Stimulated activated CD8-positive, alpha-beta memory T cell treated with anti-CD3 and anti-CD28 coated beads, Interleukin-12 subunit alpha, Interleukin-12 subunit beta, amount 100 ng/mL, for 1 hour (primary cell): ENCODE measurements at regions not wholly inside any gene's neighbourhood (a gene's known extent, or its start where the extent isn't known, plus 50 kb on each side); places are given as distances from the start of the nearest gene placed in this dataset.

ENCODE experiments used
- DNase-seq: peaks from one replicate; pipeline ENCODE4 v3.0.0-alpha.2; 2020; ENCODE audit warnings: low read depth

DNA sequence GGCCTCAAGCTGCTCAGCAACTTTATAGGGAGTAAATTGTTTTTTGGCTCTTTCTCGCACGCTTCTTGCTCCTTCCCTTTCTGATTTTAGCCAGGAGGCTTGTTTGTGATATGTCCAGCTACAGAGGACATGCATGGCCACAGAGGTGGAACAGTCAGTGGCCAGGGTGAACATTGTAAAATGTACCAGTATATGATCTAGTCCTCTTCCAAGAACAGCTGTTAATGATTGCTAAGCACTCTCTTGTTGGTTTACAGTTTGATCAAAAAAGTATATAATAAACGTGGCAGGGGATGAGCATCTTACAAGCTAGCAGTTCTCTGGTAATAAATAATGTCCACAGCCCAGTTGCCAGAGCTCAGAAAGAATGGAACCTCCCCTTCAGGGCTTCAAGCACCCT lies 461.7 kb upstream of the DYNLRB2 start:
- no peak for DNase-seq

DNA sequence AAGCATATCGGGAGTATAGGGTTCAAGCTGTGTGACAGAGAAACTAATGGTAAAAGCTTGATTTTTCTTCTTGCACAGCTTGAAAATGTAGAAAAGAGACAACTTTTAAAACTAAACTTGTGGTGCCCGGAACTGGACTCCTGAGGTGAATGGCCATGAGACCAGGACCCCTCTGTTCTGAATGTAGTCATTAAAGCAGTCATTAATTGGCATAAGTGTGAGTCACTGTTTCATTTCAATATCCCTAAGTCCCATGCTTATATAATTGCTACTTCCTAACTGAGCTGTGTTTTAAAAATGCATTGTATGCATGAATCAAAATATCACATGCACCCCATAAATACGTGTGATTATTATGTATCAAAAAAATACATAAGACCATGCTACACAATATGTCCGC lies 463.1 kb upstream of the DYNLRB2 start:
- DNase-seq: no peak

GRCh38 chr16:80074329-80074728 lies 466.5 kb upstream of the DYNLRB2 start:
- no peak for DNase-seq

DNA sequence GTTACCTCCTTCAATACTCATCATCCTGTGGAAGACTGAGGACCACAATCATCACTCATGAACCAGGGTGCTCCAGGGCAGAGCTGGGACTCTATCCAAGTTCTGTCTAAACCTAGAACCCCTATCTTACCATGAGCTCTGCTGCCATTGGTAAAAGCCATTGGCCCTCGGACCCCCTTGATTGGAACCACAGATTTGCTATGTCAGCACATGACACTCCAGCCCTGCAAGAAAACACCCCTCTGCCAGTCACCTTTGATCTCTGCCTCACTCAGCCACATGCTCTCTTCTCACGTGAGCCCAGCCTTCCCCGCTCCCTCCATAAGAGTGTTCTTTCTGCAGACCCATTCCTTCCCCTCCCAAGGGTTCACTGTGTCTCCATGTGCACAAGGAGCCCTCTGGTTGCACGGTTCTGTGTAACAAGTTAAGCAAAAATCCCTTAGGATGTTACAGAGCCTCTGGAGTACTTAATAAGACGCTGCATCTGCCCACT lies 468.8 kb upstream of the DYNLRB2 start:
- DNase-seq: no peak

DNA sequence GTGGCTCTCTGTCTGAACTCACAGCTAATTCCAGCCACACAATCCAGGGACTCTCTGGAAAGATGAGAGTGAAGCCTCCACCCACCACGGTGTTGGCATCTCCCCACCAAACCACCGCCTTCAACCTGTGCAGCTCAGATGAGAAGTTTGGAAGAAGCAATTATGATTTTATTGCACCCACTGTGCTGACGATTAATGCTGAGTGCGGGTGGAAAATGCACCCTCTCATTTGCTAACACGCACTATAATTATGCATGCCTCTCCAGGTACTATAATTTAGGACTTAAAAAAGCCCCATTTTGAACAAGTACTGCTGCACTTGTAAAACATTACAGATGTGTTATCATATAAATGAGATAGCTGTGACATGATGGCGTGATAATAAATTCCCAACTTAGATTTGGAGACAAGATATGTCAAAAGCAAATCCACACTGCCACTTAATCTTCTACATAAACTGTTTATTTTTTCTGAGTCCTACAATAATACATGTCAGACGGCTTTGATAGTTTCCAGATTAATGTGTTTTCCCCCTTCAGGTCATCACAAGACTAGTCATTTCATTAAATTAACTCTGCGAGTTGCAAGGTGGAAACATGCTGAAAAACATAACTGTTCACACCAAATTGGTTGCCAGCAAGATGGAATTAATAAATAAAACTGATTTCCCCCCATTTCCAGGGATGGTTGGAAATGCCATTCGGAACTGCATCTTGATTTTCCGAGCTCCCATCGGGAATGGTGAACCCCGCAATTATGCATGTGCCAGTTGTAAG lies 466.5 kb upstream of the MAF start:
- DNase-seq: no peak

- DNase-seq: no peak
Measured at GRCh38 chr16:80065541-80065940, 465.0 kb upstream of the MAF start.

GRCh38 chr16:80063713-80064069 lies 463.2 kb upstream of the MAF start:
- no peak for DNase-seq

DNA sequence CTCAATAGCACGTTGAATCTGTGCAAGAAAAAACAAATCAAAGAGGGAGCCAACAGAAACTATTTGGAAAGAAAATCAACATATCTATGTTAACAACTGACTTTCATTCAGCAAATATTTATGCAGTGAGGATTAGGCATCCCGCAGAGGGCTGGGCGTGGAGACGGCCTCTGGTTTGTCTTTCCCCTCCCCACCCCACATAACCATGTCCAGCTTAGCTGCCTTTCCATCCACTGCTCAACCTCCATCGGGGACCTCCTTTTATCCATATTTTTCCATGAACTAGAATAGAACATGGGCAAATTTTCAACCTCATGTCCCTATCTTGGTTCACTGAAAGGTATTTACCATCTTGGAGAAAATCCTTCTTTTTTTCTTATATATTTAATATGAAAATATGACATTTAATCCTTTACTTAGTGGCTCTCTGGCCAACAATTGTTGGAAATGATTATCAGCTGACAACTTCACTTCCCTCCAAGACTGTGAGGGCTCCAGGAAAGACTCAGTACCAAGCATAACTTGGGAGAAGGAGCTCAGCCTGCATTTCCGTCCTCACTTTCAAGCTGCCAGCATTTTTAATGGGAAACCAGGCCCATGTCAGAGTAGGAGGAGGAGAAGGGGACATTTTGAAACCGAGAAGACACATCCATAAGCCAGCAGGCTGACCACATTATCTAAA lies 462.6 kb upstream of the MAF start:
- no peak for DNase-seq

DNA sequence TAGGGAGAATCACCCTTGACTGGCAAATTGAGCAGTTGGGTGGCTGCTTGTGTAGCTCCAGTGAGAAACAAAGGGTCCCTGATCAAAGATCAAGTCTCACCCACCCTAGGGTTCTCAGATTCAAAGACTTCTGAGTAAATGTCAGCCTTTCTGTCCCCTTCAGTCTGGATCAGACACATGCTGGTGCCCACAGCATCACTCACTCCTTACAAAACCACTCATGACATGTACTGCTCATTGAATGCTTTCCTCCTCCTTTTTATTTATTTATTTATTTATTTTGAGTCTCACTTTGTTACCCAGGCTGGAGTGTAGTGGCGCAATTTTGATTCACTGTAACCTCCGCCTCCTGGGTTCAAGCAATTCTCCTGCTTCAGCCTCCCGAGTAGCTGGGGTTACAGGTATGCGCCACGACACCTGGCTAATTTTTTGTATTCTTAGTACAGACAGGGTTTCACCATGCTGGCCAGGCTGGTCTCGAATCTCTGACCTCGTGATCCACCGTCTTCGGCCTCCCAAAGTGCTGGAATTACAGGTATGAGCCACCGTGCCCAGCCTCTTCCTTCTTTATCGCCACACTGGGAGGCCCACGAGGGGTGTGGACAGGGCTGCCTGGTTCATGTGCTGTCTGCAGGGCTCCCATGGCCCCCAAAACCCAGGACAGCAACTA lies 462.0 kb upstream of the MAF start:
- DNase-seq: no peak

- DNase-seq: no peak
Measured at GRCh38 chr16:80060470-80060869, 459.9 kb upstream of the MAF start.

DNA sequence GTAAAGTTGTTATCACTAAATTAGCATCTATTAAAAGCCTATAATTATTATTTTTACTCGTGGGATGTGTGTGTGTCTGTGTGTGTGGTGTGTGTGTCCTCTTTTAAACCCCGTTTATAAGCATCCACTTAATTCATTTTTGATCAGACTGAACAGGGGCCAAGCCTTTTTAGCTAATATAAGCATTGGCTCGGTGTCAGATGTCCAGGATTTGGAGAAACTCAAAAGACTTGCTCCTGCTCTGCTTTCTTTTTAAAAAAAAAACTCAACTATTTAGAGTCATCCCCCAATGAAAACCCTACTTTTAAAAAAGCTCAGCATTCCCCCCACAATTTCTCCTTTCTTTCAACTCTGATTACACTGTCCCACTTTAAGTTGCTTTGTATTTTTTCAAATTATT lies 459.3 kb upstream of the MAF start:
- DNase-seq: no peak

DNA sequence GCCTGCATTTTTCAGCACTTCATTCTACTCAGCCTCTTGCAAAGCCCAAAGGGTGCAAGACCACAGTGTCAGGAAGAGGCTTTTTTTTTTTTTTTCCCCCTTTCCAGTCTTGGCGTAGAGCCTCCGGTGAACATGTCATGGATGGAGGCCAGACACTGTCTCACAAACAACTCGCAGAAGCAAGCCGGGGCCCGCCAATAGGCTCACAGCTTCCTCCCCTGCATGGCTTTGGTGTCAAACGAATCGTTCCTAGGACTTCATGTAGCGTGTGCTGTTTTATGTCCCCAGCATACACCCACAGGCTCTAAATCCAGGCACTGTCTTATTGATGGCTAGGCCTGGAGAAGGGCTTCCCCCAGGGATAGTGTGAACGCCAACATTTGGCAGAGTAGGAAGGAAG lies 457.7 kb upstream of the MAF start:
- no peak for DNase-seq

- no peak for DNase-seq
Measured at GRCh38 chr16:80056324-80056723, 455.8 kb upstream of the MAF start.

DNA sequence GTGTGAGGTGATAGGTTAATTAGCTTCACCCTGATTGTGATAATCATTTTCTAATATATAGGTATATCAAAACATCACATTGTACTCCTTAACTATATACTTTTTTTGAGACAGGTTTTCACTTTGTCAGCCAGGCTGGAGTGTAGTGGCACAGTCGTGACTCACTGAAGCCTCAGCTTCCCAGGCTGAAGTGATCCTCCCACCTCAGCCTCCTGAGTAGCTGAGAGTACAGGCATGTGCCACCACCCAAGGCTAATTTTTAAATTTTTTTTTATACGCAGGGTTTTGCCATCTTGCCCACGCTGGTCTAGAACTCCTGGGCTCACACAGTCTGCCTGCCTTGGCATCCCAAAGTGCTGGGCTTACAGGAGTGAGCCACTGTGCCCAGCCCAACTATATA lies 455.3 kb upstream of the MAF start:
- DNase-seq: no peak

DNA sequence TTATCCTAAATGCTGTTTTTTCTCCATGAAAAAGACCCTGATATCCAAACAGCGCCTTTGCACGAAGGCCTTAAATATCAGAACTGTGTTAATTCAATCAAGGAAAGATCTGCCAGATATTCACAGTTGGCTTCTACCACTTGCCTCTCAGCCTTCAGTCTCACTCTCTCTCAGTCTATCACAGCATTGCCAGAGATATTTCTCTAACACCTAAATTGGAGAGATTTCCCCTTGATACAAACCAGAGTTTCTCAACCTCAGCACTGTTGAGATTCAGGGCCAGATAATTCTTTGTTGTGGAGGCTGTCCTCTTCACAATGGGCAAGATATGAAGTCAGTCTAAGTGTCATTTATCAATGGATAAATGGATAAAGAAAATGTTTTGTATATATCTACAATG lies 454.1 kb upstream of the MAF start:
- DNase-seq: no peak

DNA sequence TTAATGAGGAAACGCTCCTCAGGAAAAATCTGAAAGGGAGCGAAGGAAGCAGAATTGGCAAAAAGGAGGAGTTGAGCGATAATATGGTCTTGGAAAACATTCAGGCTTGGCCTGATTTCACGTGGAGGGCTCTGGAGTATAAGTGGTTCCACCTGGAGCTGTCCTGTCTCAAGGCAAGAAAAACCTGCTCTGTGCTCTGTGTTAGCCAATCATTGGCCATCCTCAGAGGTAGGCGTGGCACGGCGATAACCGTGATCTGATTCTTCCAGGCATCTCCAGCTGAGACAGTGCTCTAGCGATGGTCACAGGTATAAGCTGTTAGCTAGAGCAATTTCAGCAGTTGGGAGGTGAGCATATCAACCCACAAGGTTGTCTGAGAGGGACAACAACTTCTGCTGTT lies 450.5 kb upstream of the MAF start:
- DNase-seq: no peak

- no peak for DNase-seq
Measured at GRCh38 chr16:80048250-80048649, 447.7 kb upstream of the MAF start.

- no peak for DNase-seq
Measured at GRCh38 chr16:80047842-80048241, 447.3 kb upstream of the MAF start.

GRCh38 chr16:80046848-80047247 lies 446.3 kb upstream of the MAF start:
- no peak for DNase-seq

GRCh38 chr16:80046261-80046660 lies 445.7 kb upstream of the MAF start:
- DNase-seq: no peak

DNA sequence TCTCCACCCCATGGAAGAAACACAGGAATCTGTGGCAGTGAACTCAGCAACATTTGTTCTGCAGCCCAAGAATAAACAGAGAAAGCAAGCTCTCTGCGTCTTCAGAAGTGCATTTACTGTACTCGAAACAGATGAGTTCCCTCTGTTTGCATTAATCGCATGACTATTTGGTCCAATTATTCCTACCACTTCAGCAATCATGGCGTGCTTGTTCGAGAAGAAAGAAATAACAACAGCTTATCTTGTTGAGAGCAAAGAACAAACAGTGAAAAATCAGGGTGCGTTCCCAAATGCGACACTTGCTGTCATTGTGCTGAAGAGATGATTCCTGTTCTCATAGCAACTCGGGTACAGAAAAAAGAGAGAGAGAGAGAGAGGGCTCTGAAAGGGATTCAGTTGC lies 445.3 kb upstream of the MAF start:
- no peak for DNase-seq

DNA sequence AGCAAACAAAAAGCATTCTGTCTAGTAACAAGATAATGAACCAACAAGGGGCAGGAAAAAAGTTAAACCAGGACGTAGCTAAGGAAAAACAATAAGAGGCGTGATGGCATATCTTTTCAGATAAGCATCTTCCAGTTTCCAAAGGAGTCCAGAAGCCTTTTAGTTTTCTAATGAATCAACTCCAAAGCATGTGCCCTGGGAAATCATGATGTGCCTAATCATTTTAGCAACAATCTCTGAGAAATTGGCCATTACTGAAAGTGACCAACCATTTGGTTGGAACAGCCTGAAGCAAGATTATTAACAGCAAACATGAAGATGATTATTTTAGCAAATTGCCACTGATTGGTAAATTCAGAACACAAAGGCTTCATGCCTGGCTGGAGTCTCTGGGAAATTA lies 440.9 kb upstream of the MAF start:
- no peak for DNase-seq

DNA sequence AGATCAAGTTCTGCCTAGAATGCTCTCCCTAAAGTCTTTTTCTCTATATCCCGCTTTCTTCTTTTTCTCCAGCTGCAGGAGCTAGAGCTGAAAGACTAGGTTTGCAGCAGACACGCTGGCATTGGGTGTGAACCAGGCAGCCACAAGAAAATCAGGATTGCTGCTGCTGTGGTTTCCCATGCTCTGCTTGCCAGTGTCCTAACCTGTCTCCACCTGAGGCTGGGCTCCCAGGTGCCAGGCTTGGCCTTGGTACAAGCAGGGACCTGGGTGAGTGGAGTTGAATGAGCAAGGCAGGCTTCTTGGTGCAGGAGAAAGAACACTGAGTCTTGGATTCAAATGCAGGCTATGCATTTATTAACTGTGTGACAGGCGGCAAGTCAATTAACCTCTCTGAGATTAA lies 440.3 kb upstream of the MAF start:
- no peak for DNase-seq
